NT2/D1 (cell line): ENCODE measurements at regions not wholly inside any gene's neighbourhood (a gene's known extent, or its start where the extent isn't known, plus 50 kb on each side); places are given as distances from the start of the nearest gene placed in this dataset.

Source experiments
- SUZ12 ChIP-seq: IDR thresholded peaks from 2 replicates; pipeline ENCODE4 v1.6.1; 2011; ENCODE audit not compliant: insufficient read length, insufficient read depth; ENCODE audit errors: extremely low read depth
- YY1 ChIP-seq: IDR thresholded peaks from 2 replicates; pipeline ENCODE4 v1.6.1; 2011; ENCODE audit not compliant: insufficient read length, insufficient read depth
- ZNF274 ChIP-seq: IDR thresholded peaks from 2 replicates; pipeline ENCODE4 v1.6.1; 2011; ENCODE audit warnings: mild to moderate bottlenecking, low read depth, low read length

- no peak for TF ChIP-seq YY1
- no peak for TF ChIP-seq ZNF274
- TF ChIP-seq SUZ12, result no peak
Measured at GRCh38 chr2:240355962-240356361, 79.5 kb upstream of the GPC1 start.
